DND-41 (cell line): ENCODE measurements at regions not wholly inside any gene's neighbourhood (a gene's known extent, or its start where the extent isn't known, plus 50 kb on each side); places are given as distances from the start of the nearest gene placed in this dataset.

Experiments
- EZH2 ChIP-seq: IDR thresholded peaks from 3 replicates; pipeline ENCODE4 v1.6.1; 2012; ENCODE audit warnings: borderline replicate concordance, low read depth, mild to moderate bottlenecking, moderate library complexity, low read length, inconsistent platforms; ENCODE audit not compliant: severe bottlenecking
- TF ChIP-seq, protein P1 (sequence below): IDR thresholded peaks from 2 replicates; pipeline ENCODE4 v1.5.1; 2012; ENCODE audit warnings: borderline replicate concordance, low read length, moderate library complexity, mild to moderate bottlenecking; ENCODE audit not compliant: poor library complexity, severe bottlenecking; ENCODE audit errors: extremely low read depth

DNA sequence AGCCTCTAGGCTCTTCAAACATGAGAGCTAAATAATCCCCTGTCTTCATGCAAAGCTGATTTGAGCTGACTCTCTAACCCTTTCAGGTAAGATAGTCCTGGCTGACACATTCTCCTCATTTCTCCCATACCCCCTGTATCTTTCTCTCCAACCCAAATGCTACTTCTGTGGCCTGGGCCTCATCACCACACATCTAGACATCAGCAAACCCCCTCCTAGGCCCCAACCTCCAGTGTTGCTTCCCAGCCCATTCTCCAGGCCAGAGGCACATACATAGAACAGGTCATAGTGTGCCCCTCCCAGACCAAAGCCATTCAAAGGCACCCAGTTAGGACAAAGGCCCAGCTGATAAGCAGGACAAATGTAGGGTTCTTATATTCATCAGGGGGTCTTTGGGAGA is 84.9 kb downstream of the ANKRD60 start:
- TF ChIP-seq, protein P1, sequence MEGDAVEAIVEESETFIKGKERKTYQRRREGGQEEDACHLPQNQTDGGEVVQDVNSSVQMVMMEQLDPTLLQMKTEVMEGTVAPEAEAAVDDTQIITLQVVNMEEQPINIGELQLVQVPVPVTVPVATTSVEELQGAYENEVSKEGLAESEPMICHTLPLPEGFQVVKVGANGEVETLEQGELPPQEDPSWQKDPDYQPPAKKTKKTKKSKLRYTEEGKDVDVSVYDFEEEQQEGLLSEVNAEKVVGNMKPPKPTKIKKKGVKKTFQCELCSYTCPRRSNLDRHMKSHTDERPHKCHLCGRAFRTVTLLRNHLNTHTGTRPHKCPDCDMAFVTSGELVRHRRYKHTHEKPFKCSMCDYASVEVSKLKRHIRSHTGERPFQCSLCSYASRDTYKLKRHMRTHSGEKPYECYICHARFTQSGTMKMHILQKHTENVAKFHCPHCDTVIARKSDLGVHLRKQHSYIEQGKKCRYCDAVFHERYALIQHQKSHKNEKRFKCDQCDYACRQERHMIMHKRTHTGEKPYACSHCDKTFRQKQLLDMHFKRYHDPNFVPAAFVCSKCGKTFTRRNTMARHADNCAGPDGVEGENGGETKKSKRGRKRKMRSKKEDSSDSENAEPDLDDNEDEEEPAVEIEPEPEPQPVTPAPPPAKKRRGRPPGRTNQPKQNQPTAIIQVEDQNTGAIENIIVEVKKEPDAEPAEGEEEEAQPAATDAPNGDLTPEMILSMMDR = no peak
- TF ChIP-seq EZH2 = no peak
